Loucy (cell line): ENCODE measurements at regions not wholly inside any gene's neighbourhood (a gene's known extent, or its start where the extent isn't known, plus 50 kb on each side); places are given as distances from the start of the nearest gene placed in this dataset.

Source experiments
- H2AFZ ChIP-seq: fragments of 200-600 bp; sonication (generic); 2 replicates; pipeline ENCODE4 v1.6.0; 2016; ENCODE audit warnings: antibody characterized with exemption, mild to moderate bottlenecking, low read length, moderate library complexity
- H3F3A ChIP-seq: fragments of 200-600 bp; 2 replicates; pipeline ENCODE4 v1.6.0; 2016; ENCODE audit warnings: antibody characterized with exemption, low read depth, mild to moderate bottlenecking
- H3K27me3 ChIP-seq: fragments of 200-600 bp; sonication (generic); 2 replicates; pipeline ENCODE4 v1.6.1; 2014; ENCODE audit warnings: low read length, mild to moderate bottlenecking; ENCODE audit not compliant: insufficient read depth, poor library complexity, severe bottlenecking
- H3K36me3 ChIP-seq: fragments of 200-600 bp; sonication (generic); 2 replicates; pipeline ENCODE4 v1.6.1; 2016; ENCODE audit warnings: low read length; ENCODE audit not compliant: insufficient read depth
- H3K4me1 ChIP-seq: fragments of 200-600 bp; sonication (generic); 2 replicates; pipeline ENCODE4 v1.5.1; 2014; ENCODE audit warnings: low read length, mild to moderate bottlenecking; ENCODE audit not compliant: insufficient read depth, poor library complexity, severe bottlenecking
- H3K4me2 ChIP-seq: fragments of 200-600 bp; sonication (generic); 2 replicates; pipeline ENCODE4 v1.6.0; 2014; ENCODE audit warnings: antibody characterized with exemption, low read length, low read depth, mild to moderate bottlenecking; ENCODE audit not compliant: poor library complexity, severe bottlenecking
- H3K4me3 ChIP-seq: fragments of 200-600 bp; sonication (generic); 2 replicates; pipeline ENCODE4 v1.5.1; 2014; ENCODE audit warnings: low read length, mild to moderate bottlenecking, mixed read lengths; ENCODE audit not compliant: poor library complexity, severe bottlenecking
- H3K79me2 ChIP-seq: fragments of 200-600 bp; sonication (generic); 2 replicates; pipeline ENCODE4 v1.6.1; 2014; ENCODE audit warnings: low read length; ENCODE audit not compliant: insufficient read depth
- H3K9ac ChIP-seq: fragments of 200-600 bp; sonication (generic); 2 replicates; pipeline ENCODE4 v1.6.0; 2014; ENCODE audit warnings: mild to moderate bottlenecking, low read depth, low read length, moderate library complexity; ENCODE audit not compliant: poor library complexity, severe bottlenecking
- H3K9me2 ChIP-seq: fragments of 200-600 bp; sonication (generic); replicated peaks from 2 replicates; pipeline ENCODE4 v1.6.1; 2016; ENCODE audit warnings: low read depth, low read length, mixed read lengths
- H3K9me3 ChIP-seq: fragments of 200-600 bp; sonication (generic); 2 replicates; pipeline ENCODE4 v1.6.1; 2014; ENCODE audit warnings: mild to moderate bottlenecking, antibody characterized with exemption, low read length, low read depth; ENCODE audit not compliant: insufficient read depth
- H4K20me1 ChIP-seq: fragments of 200-600 bp; sonication (generic); 2 replicates; pipeline ENCODE4 v1.6.0; 2014; ENCODE audit warnings: antibody characterized with exemption, low read length, mild to moderate bottlenecking; ENCODE audit not compliant: insufficient read depth, poor library complexity, severe bottlenecking
- CTCF ChIP-seq: fragments of 200-600 bp; sonication (generic); conservative IDR thresholded peaks from 2 replicates; pipeline ENCODE4 v1.5.1; 2014; ENCODE audit warnings: mild to moderate bottlenecking, antibody characterized with exemption, low read length
- EZH2phosphoT487 ChIP-seq: fragments of 200-600 bp; IDR thresholded peaks from 2 replicates; pipeline ENCODE4 v1.6.1; 2018; ENCODE audit warnings: antibody characterized with exemption, mild to moderate bottlenecking, moderate library complexity, borderline replicate concordance

GRCh38 chr2:156907806-156908205 is 349.7 kb upstream of the GALNT5 start:
- Histone ChIP-seq H3K9ac (no peak overlapping the region), H3K27me3 (peaks cover 22% of the 10 kb centered on the region), H3K4me2 (no peak overlapping the region), H3K4me3 (no peak overlapping the region), H3F3A (no peaks in the 10 kb centered on the region), H2AFZ (no peak overlapping the region), H3K36me3 (no peaks in the 10 kb centered on the region), H3K4me1 (no peaks in the 10 kb centered on the region), H4K20me1 (no peaks in the 10 kb centered on the region), H3K9me3 (no peaks in the 10 kb centered on the region), H3K79me2 (no peaks in the 10 kb centered on the region), H3K9me2 (no peaks in the 10 kb centered on the region)
- TF ChIP-seq EZH2phosphoT487 (no peak), CTCF (no peak)

GRCh38 chr2:156908825-156909224 is 348.7 kb upstream of the GALNT5 start:
- Histone ChIP-seq H3K9me3 (no peaks in the 10 kb centered on the region), H3K4me1 (no peaks in the 10 kb centered on the region), H3K27me3 (peaks cover 12% of the 10 kb centered on the region), H3K36me3 (no peaks in the 10 kb centered on the region), H3K9ac (no peak overlapping the region), H3K9me2 (no peaks in the 10 kb centered on the region), H4K20me1 (no peaks in the 10 kb centered on the region), H3K79me2 (no peaks in the 10 kb centered on the region), H3K4me2 (no peak overlapping the region), H2AFZ (no peak overlapping the region), H3F3A (no peaks in the 10 kb centered on the region), H3K4me3 (no peak overlapping the region)
- TF ChIP-seq EZH2phosphoT487, result no peak
- no peak for TF ChIP-seq CTCF

DNA sequence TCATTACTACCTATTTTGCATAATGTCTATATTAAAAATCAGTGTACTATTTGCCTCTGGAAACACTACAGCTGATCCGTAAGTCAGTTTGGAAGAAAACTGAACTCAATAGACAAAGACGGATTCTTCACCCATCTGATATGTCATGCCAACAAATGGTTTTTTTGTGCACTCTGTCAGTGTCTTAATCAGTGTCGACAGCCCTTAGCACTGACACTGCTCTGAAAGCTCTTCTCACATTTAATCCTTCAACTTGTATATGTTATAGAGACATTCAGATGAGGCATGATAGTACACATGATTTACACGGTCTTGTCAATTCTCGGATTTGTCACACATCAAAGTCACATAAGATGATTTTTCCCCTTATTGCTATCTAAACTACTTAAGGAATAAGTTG is 347.5 kb upstream of the GALNT5 start:
- no peaks in the 10 kb centered on the region for H3F3A ChIP-seq
- no peak overlapping the region for H2AFZ ChIP-seq
- H3K4me2 ChIP-seq, result no peak overlapping the region
- H3K9me2 ChIP-seq, result no peaks in the 10 kb centered on the region
- no peaks in the 10 kb centered on the region for H3K79me2 ChIP-seq
- no peaks in the 10 kb centered on the region for H3K9me3 ChIP-seq
- no peak overlapping the region for H3K4me3 ChIP-seq
- H4K20me1 ChIP-seq, result no peaks in the 10 kb centered on the region
- H3K4me1 ChIP-seq, result no peaks in the 10 kb centered on the region
- TF ChIP-seq CTCF (no peak), EZH2phosphoT487 (no peak)
- no peaks in the 10 kb centered on the region for H3K36me3 ChIP-seq
- no peak overlapping the region for H3K9ac ChIP-seq
- H3K27me3 ChIP-seq, result peaks cover 3% of the 10 kb centered on the region
